SK-N-SH (cell line): ENCODE measurements at regions not wholly inside any gene's neighbourhood (a gene's known extent, or its start where the extent isn't known, plus 50 kb on each side); places are given as distances from the start of the nearest gene placed in this dataset.
A peak's percentile ranks its signal among the peaks of the same experiment; 100 is the strongest.
"Not testable (repeated sequence)": the region's sequence is repeated elsewhere in the genome, so short reads cannot be mapped to it uniquely, and the experiment has no call there.

Source experiments
- CTCF ChIA-PET: fragments of 300-600, 350-600 bp; formaldehyde crosslinking; extraction: SDS; loops from one replicate; lab custom pipeline; 2021; lab: Yijun Ruan, JAX
- POLR2A ChIA-PET: fragments of 350-600 bp; sonication (Branson Sonifier 250); formaldehyde crosslinking; extraction: SDS; loops from one replicate; lab custom pipeline; 2020; ENCODE audit warnings: antibody characterized with exemption, inconsistent platforms; lab: Yijun Ruan, JAX
- DNase-seq: peaks from one replicate; pipeline ENCODE4 v3.0.0; 2012
- H2AFZ ChIP-seq: fragments of 200-600 bp; sonication (generic); 2 replicates; pipeline ENCODE4 v1.8.1; 2016; ENCODE audit warnings: antibody characterized with exemption, mild to moderate bottlenecking, low read depth
- H3F3A ChIP-seq: fragments of 200-600 bp; sonication (generic); replicated peaks from 2 replicates; pipeline ENCODE3; 2016; ENCODE audit warnings: antibody characterized with exemption, mild to moderate bottlenecking; ENCODE audit not compliant: insufficient read depth
- H3K27ac ChIP-seq, 2 experiments: fragments of 200-500 bp in 1 of 2; fragments of 200-600 bp in 1 of 2; sonication (Bioruptor generic) in 1 of 2; sonication (generic), shearing (Covaris generic) in 1 of 2; 2 replicates each; pipeline versions ENCODE4 v1.5.1 to v1.6.1; 2014 to 2016; ENCODE audit warnings: low read depth in 2 of 2, inconsistent platforms in 1 of 2, low read length in 1 of 2, mild to moderate bottlenecking in 1 of 2, mixed read lengths in 1 of 2
- H3K27me3 ChIP-seq: fragments of 200-600 bp; sonication (generic), shearing (Covaris generic); 2 replicates; pipeline ENCODE4 v1.6.1; 2016; ENCODE audit warnings: mixed run types; ENCODE audit not compliant: insufficient read depth
- H3K36me3 ChIP-seq, 2 experiments: fragments of 200-500 bp in 1 of 2; fragments of 200-600 bp in 1 of 2; sonication (Bioruptor generic) in 1 of 2; sonication (generic) in 1 of 2; replicated peaks in 1 of 2; 2 replicates each; pipeline versions ENCODE3 to v1.5.1; 2014 to 2016; ENCODE audit warnings: low read length in 1 of 2, mild to moderate bottlenecking in 1 of 2; ENCODE audit not compliant: insufficient read depth in 2 of 2, control insufficient read depth in 1 of 2
- H3K4me1 ChIP-seq, 2 experiments: fragments of 200-500 bp in 1 of 2; fragments of 200-600 bp in 1 of 2; sonication (Bioruptor generic) in 1 of 2; sonication (generic), shearing (Covaris generic) in 1 of 2; 2 replicates each; pipeline versions ENCODE4 v1.5.1 to v1.6.1; 2014 to 2016; ENCODE audit warnings: low read depth in 1 of 2, low read length in 1 of 2, mixed run types in 1 of 2; ENCODE audit not compliant: insufficient read depth in 2 of 2, control insufficient read depth in 1 of 2
- H3K4me2 ChIP-seq: fragments of 200-600 bp; sonication (generic), shearing (Covaris generic); 2 replicates; pipeline ENCODE4 v1.6.1; 2017; ENCODE audit warnings: mixed run types
- H3K4me3 ChIP-seq, 2 experiments: fragments of 200-500 bp in 1 of 2; fragments of 200-600 bp in 1 of 2; sonication (Bioruptor generic) in 1 of 2; sonication (generic), shearing (Covaris generic) in 1 of 2; 2 replicates each; pipeline versions ENCODE4 v1.5.1 to v1.8.1; 2014 to 2016; ENCODE audit warnings: low read depth in 2 of 2, inconsistent platforms in 1 of 2, low read length in 1 of 2, mild to moderate bottlenecking in 1 of 2, mixed read lengths in 1 of 2, moderate library complexity in 1 of 2
- H3K79me2 ChIP-seq: fragments of 200-600 bp; sonication (generic); 2 replicates; pipeline ENCODE4 v1.8.1; 2017; ENCODE audit warnings: mild to moderate bottlenecking; ENCODE audit not compliant: insufficient read depth
- H3K9ac ChIP-seq: fragments of 200-600 bp; sonication (generic); 2 replicates; pipeline ENCODE4 v1.6.1; 2017; ENCODE audit warnings: mixed run types
- H3K9me2 ChIP-seq: fragments of 200-600 bp; sonication (generic); 2 replicates; pipeline ENCODE4 v1.6.1; 2017; ENCODE audit warnings: mixed run types
- H3K9me3 ChIP-seq: fragments of 200-600 bp; sonication (generic); 2 replicates; pipeline ENCODE4 v1.6.1; 2017; ENCODE audit warnings: mixed run types, mild to moderate bottlenecking, moderate library complexity
- H4K20me1 ChIP-seq: fragments of 200-600 bp; sonication (generic); 2 replicates; pipeline ENCODE4 v1.6.1; 2017; ENCODE audit warnings: mild to moderate bottlenecking, mixed run types; ENCODE audit not compliant: insufficient read depth
- ELF1 ChIP-seq: IDR thresholded peaks from 2 replicates; pipeline ENCODE4 v1.4.0; 2012
- EP300 ChIP-seq, 2 experiments: IDR thresholded peaks; 2 replicates each; pipeline versions ENCODE4 v1.4.0 to v1.6.1; 2012; ENCODE audit warnings: borderline replicate concordance in 1 of 2, low read depth in 1 of 2, low read length in 1 of 2
- EZH2phosphoT487 ChIP-seq: fragments of 200-600 bp; sonication (generic); IDR thresholded peaks from 2 replicates; pipeline ENCODE4 v1.6.1; 2017; ENCODE audit warnings: low read depth, mixed run types, mild to moderate bottlenecking, antibody characterized with exemption, moderate library complexity, borderline replicate concordance
- FOSL2 ChIP-seq: IDR thresholded peaks from 2 replicates; pipeline ENCODE4 v1.4.0; 2012; ENCODE audit warnings: low read depth, mild to moderate bottlenecking, moderate library complexity, borderline replicate concordance
- FOXJ3 ChIP-seq: sonication (generic); formaldehyde crosslinking; IDR thresholded peaks from 2 replicates; pipeline ENCODE4 v1.5.1; 2020; ENCODE audit warnings: mild to moderate bottlenecking, missing genetic modification reagents
- FOXM1 ChIP-seq: IDR thresholded peaks from 2 replicates; pipeline ENCODE4 v1.4.0; 2012; ENCODE audit warnings: low read depth, mild to moderate bottlenecking
- GABPA ChIP-seq: IDR thresholded peaks from 2 replicates; pipeline ENCODE4 v1.4.0; 2012; ENCODE audit warnings: low read depth, mild to moderate bottlenecking
- GATA2 ChIP-seq: sonication (generic); formaldehyde crosslinking; IDR thresholded peaks from 2 replicates; pipeline ENCODE4 v1.5.0; 2020; ENCODE audit warnings: mild to moderate bottlenecking, missing genetic modification reagents
- JUND ChIP-seq: IDR thresholded peaks from 2 replicates; pipeline ENCODE4 v1.4.0; 2012
- MAX ChIP-seq: IDR thresholded peaks from 2 replicates; pipeline ENCODE4 v1.4.0; 2012; ENCODE audit warnings: low read depth
- MEF2A ChIP-seq: IDR thresholded peaks from 2 replicates; pipeline ENCODE4 v1.4.0; 2012; ENCODE audit warnings: low read depth, borderline replicate concordance
- NRF1 ChIP-seq: IDR thresholded peaks from 2 replicates; pipeline ENCODE4 v1.6.1; 2012; ENCODE audit warnings: low read depth, mild to moderate bottlenecking, low read length
- PBX3 ChIP-seq: IDR thresholded peaks from 2 replicates; pipeline ENCODE4; 2012
- RAD21 ChIP-seq: IDR thresholded peaks from 2 replicates; pipeline ENCODE4 v1.6.1; 2012; ENCODE audit warnings: mild to moderate bottlenecking, low read length
- RCOR1 ChIP-seq: fragments of 150-350 bp; IDR thresholded peaks from 2 replicates; pipeline ENCODE4 v1.6.1; 2017; ENCODE audit warnings: antibody characterized with exemption, low read length
- RFX5 ChIP-seq: IDR thresholded peaks from 2 replicates; pipeline ENCODE4 v1.6.1; 2012; ENCODE audit warnings: mild to moderate bottlenecking, improper control_type of control experiment, low read length
- RXRA ChIP-seq: IDR thresholded peaks from 2 replicates; pipeline ENCODE4 v1.4.0; 2012; ENCODE audit warnings: low read depth, mild to moderate bottlenecking, borderline replicate concordance
- SMC3 ChIP-seq: IDR thresholded peaks from 2 replicates; pipeline ENCODE4 v1.6.1; 2012; ENCODE audit warnings: low read depth, low read length, improper control_type of control experiment
- TCF12 ChIP-seq: IDR thresholded peaks from 2 replicates; pipeline ENCODE4 v1.4.0; 2012
- TEAD4 ChIP-seq: IDR thresholded peaks from 2 replicates; pipeline ENCODE4 v1.4.0; 2012; ENCODE audit warnings: mild to moderate bottlenecking, borderline replicate concordance; ENCODE audit not compliant: insufficient read depth
- USF2 ChIP-seq: fragments of 150-350 bp; IDR thresholded peaks from 2 replicates; pipeline ENCODE4 v1.6.1; 2017; ENCODE audit warnings: antibody characterized with exemption, low read length, low read depth, borderline replicate concordance
- YY1 ChIP-seq: IDR thresholded peaks from 2 replicates; pipeline ENCODE4 v1.4.0; 2012; ENCODE audit warnings: low read depth, mild to moderate bottlenecking
- ZBTB33 ChIP-seq: IDR thresholded peaks from 2 replicates; pipeline ENCODE4 v1.4.0; 2012; ENCODE audit warnings: low read depth, borderline replicate concordance
- WGBS: methylation state at CpG from one replicate; pipeline ENCODE4 v1.1.6; 2017; ENCODE audit warnings: low lambda C conversion rate; 5-methylcytosine and 5-hydroxymethylcytosine counted together

- no peaks in the 10 kb centered on the region for H4K20me1 ChIP-seq
- no peak overlapping the region for H3K4me3 ChIP-seq
- H3K9me2 ChIP-seq: no peaks in the 10 kb centered on the region
- H3K9ac ChIP-seq: no peak overlapping the region
- no peak overlapping the region for H3K4me2 ChIP-seq
- POLR2A ChIA-PET: no interaction called here
- H3K9me3 ChIP-seq: no peaks in the 10 kb centered on the region
- H3K27ac ChIP-seq: no peak overlapping the region
- 97% methylated on average over 10 of the region's 10 CpGs for WGBS
- no peaks in the 10 kb centered on the region for H3F3A ChIP-seq
- CTCF ChIA-PET: interaction anchor here (1.6 to 2.7 kb wide), 2 partner anchors 17 to 23 kb away, joined by 3 to 13 read pairs; no protein-coding TSS in a partner anchor
- no peaks in the 10 kb centered on the region for H3K36me3 ChIP-seq
- H3K79me2 ChIP-seq: no peaks in the 10 kb centered on the region
- H3K27me3 ChIP-seq: no peaks in the 10 kb centered on the region
- peaks cover 3% of the 10 kb centered on the region in 2 experiments; a peak in 1 of 4 replicates for H3K4me1 ChIP-seq
- no peak overlapping the region for H2AFZ ChIP-seq
- TF ChIP-seq RFX5: no peak
- TF ChIP-seq GATA2 (CRISPR knock-in tag): no peak
- TF ChIP-seq EZH2phosphoT487: no peak
- no peak for TF ChIP-seq MEF2A
- TF ChIP-seq GABPA: no peak
- TF ChIP-seq USF2: no peak
- TF ChIP-seq ELF1: no peak
- no peak for TF ChIP-seq RAD21
- TF ChIP-seq NRF1: no peak
- no peak for TF ChIP-seq TCF12
- no peak for TF ChIP-seq JUND
- TF ChIP-seq FOXJ3: no peak
- no peak for TF ChIP-seq ZBTB33
- no peak for TF ChIP-seq RCOR1
- no peak for TF ChIP-seq YY1
- TF ChIP-seq FOXM1: no peak
- no peak for TF ChIP-seq PBX3
- DNase-seq: no peak
Observed at GRCh38 chr22:36083056-36083455, 54.4 kb upstream of the RBFOX2 start.

GRCh38 chr22:36081023-36081431, 52.4 kb upstream of the RBFOX2 start:
- Histone ChIP-seq H3F3A (no peaks in the 10 kb centered on the region), H3K4me2 (0 out of 2 replicates have a peak overlapping the region, but pooled peaks have one; percentile 11), H3K36me3 (no peaks in the 10 kb centered on the region), H4K20me1 (no peaks in the 10 kb centered on the region), H3K4me3 (no peak overlapping the region), H2AFZ (peak overlapping the region; percentile 21; the same call in 1 of the 2 replicates), H3K27me3 (no peaks in the 10 kb centered on the region), H3K79me2 (no peaks in the 10 kb centered on the region), H3K9ac (no peak overlapping the region; the same call in 1 of the 2 replicates), H3K9me2 (no peaks in the 10 kb centered on the region), H3K4me1 (peaks cover 3% of the 10 kb centered on the region in 2 experiments; a peak in 1 of 4 replicates), H3K27ac (peak overlapping the region in 1 of 2 experiments; percentile 80; a peak in 3 of 4 replicates), H3K9me3 (no peaks in the 10 kb centered on the region)
- no peak for DNase-seq
- ChIA-PET CTCF (interaction anchor here (1.5 to 2.7 kb wide), 2 partner anchors 15 to 44 kb away, joined by 4 to 13 read pairs; no protein-coding TSS in a partner anchor), POLR2A (no interaction called here)
- 71% methylated on average over 6 of the region's 6 CpGs for WGBS
- no peak for TF ChIP-seq RAD21
- no peak for TF ChIP-seq EP300 (IDR thresholded peaks at IDR 0.05; ENCODE audit: borderline replicate concordance in 1 of 2, low read depth in 1 of 2, low read length in 1 of 2)
- no peak for TF ChIP-seq RXRA
- no peak for TF ChIP-seq MEF2A
- no peak for TF ChIP-seq TEAD4
- no peak for TF ChIP-seq GATA2 (CRISPR knock-in tag)
- TF ChIP-seq MAX: no peak
- TF ChIP-seq GABPA: no peak
- peak; percentile 62 for TF ChIP-seq TCF12
- no peak for TF ChIP-seq EZH2phosphoT487
- no peak for TF ChIP-seq RCOR1
- peak; percentile 54; the same call in 1 of the 2 replicates for TF ChIP-seq FOSL2
- TF ChIP-seq SMC3: no peak

- POLR2A ChIA-PET: not testable (repeated sequence)
Observed at GRCh38 chr22:36080281-36080680, 51.7 kb upstream of the RBFOX2 start.

More at GRCh38 chr22:36080281-36080680, 51.7 kb upstream of the RBFOX2 start:
- not testable (repeated sequence) for H3K9me2 ChIP-seq, H3K36me3 ChIP-seq, H4K20me1 ChIP-seq, DNase-seq, H3K9ac ChIP-seq, H2AFZ ChIP-seq, H3K9me3 ChIP-seq, H3K4me1 ChIP-seq, H3K4me3 ChIP-seq, H3K27me3 ChIP-seq, H3K79me2 ChIP-seq, H3K4me2 ChIP-seq, H3F3A ChIP-seq
- H3K27ac ChIP-seq: peak overlapping the region in 1 of 2 experiments; percentile 80; a peak in 1 of 4 replicates
- CTCF ChIA-PET: interaction anchor here (1.5 to 2.7 kb wide), 2 partner anchors 15 to 44 kb away, joined by 4 to 13 read pairs; no protein-coding TSS in a partner anchor
